Keratinocyte (primary cell): ENCODE measurements at regions not wholly inside any gene's neighbourhood (a gene's known extent, or its start where the extent isn't known, plus 50 kb on each side); places are given as distances from the start of the nearest gene placed in this dataset.
"Not testable (repeated sequence)": the region's sequence is repeated elsewhere in the genome, so short reads cannot be mapped to it uniquely, and the experiment has no call there.

Source experiments
- CTCF ChIP-seq, 3 experiments: IDR thresholded peaks in 1 of 3; conservative IDR thresholded peaks in 1 of 3; optimal IDR thresholded peaks in 1 of 3; 2 replicates in 2 of 3; 3 replicates in 1 of 3; pipeline versions ENCODE3 to v1.5.1; 2011; ENCODE audit warnings: low read length in 3 of 3, mild to moderate bottlenecking in 3 of 3, moderate library complexity in 2 of 3, control low read depth in 1 of 3, inconsistent platforms in 1 of 3; ENCODE audit not compliant: insufficient read depth in 2 of 3; ENCODE audit errors: extremely low read depth in 1 of 3
- EZH2 ChIP-seq: IDR thresholded peaks from one replicate; pipeline ENCODE4 v1.6.1; 2012; ENCODE audit warnings: inconsistent platforms, mild to moderate bottlenecking, low read length, moderate library complexity

GRCh38 chr4:8990341-8990740 is 118.7 kb upstream of the HMX1 start:
- TF ChIP-seq CTCF (optimal IDR thresholded peaks at IDR 0.05 in 1 of 3, IDR thresholded peaks at IDR 0.05 in 1 of 3, conservative IDR thresholded peaks at IDR 0.05 in 1 of 3; ENCODE audit: extremely low read depth in 1 of 3, insufficient read depth in 2 of 3, low read length in 3 of 3); EZH2: not testable (repeated sequence)
